SK-N-SH treated with all-trans-retinoic acid at 6 μM for 48 hours (cell line): ENCODE measurements at regions not wholly inside any gene's neighbourhood (a gene's known extent, or its start where the extent isn't known, plus 50 kb on each side); places are given as distances from the start of the nearest gene placed in this dataset.

Experiments used
- BACH2 ChIP-seq: fragments of 250-450 bp; sonication (Bioruptor Pico); IDR thresholded peaks from 2 replicates; pipeline ENCODE4 v1.9.0; 2021; ENCODE audit warnings: mild to moderate bottlenecking, borderline replicate concordance
- CREB5 ChIP-seq: fragments of 250-450 bp; sonication (Bioruptor Pico); IDR thresholded peaks from 2 replicates; pipeline ENCODE4 v1.5.1; 2020; ENCODE audit warnings: low read depth, mild to moderate bottlenecking, moderate library complexity
- GLIS3 ChIP-seq: fragments of 250-450 bp; sonication (Bioruptor Pico); IDR thresholded peaks from 2 replicates; pipeline ENCODE4 v1.5.0; 2020; ENCODE audit warnings: mild to moderate bottlenecking, moderate library complexity
- PATZ1 ChIP-seq: fragments of 250-450 bp; sonication (Bioruptor Pico); IDR thresholded peaks from 2 replicates; pipeline ENCODE4 v1.8.0; 2020; ENCODE audit warnings: mild to moderate bottlenecking, moderate library complexity, borderline replicate concordance
- SNAI2 ChIP-seq: fragments of 250-450 bp; sonication (Bioruptor Pico); IDR thresholded peaks from 2 replicates; pipeline ENCODE4 v1.5.0; 2020; ENCODE audit warnings: mild to moderate bottlenecking, moderate library complexity
- TSHZ2 ChIP-seq: fragments of 250-450 bp; sonication (Bioruptor Pico); IDR thresholded peaks from 2 replicates; pipeline ENCODE4 v1.5.0; 2020; ENCODE audit warnings: mild to moderate bottlenecking, moderate library complexity
- ZNF565 ChIP-seq: fragments of 450-650 bp; formaldehyde crosslinking; conservative IDR thresholded peaks from 2 replicates; pipeline ENCODE4 v1.5.0; 2020; ENCODE audit warnings: low read depth, mild to moderate bottlenecking, moderate library complexity

GRCh38 chr7:155228459-155228845 is 69.2 kb upstream of the INSIG1 start:
- no peak for TF ChIP-seq SNAI2
- no peak for TF ChIP-seq TSHZ2 (CRISPR knock-in tag)
- TF ChIP-seq PATZ1 (CRISPR knock-in tag) = no peak
- no peak for TF ChIP-seq BACH2 (CRISPR knock-in tag)
- no peak for TF ChIP-seq GLIS3
- TF ChIP-seq ZNF565 (CRISPR knock-in tag) = no peak
- no peak for TF ChIP-seq CREB5 (CRISPR knock-in tag)
